Caco-2 (cell line): ENCODE measurements at regions not wholly inside any gene's neighbourhood (a gene's known extent, or its start where the extent isn't known, plus 50 kb on each side); places are given as distances from the start of the nearest gene placed in this dataset.

Experiments used
- BruUV-seq: library from RNA; stranded (reverse); fragments of 400-500 nt; replicated peaks from 2 replicates; lab custom pipeline; 2021; lab: Mats Ljungman, UMichigan
- CTCF ChIA-PET: fragments of 300-600 bp; sonication (Branson Sonifier 250); formaldehyde crosslinking; loops from one replicate; lab custom pipeline; 2022; ENCODE audit warnings: antibody characterized with exemption; lab: Charles Lee
- POLR2A ChIA-PET: fragments of 300-600 bp; sonication (Branson Sonifier 250); formaldehyde crosslinking; loops from one replicate; lab custom pipeline; 2022; ENCODE audit warnings: antibody characterized with exemption; lab: Charles Lee
- DNase-seq, 2 experiments: peaks; one replicate each; pipeline versions ENCODE4 v3.0.0 to v3.0.0-alpha.2; 2020 to 2022
- H3K27me3 ChIP-seq: replicated peaks from 2 replicates; pipeline ENCODE4 v1.6.0; 2011; ENCODE audit warnings: low read length; ENCODE audit not compliant: control insufficient read depth, insufficient read depth
- H3K36me3 ChIP-seq: 2 replicates; pipeline ENCODE4 v1.5.1; 2011; ENCODE audit warnings: low read length; ENCODE audit not compliant: control insufficient read depth, insufficient read depth
- H3K4me1 ChIP-seq: fragments of 250-450 bp; sonication (Bioruptor Pico); 2 replicates; pipeline ENCODE4 v1.5.1; 2020; ENCODE audit warnings: mild to moderate bottlenecking
- H3K4me3 ChIP-seq: 2 replicates; pipeline ENCODE4 v1.5.1; 2011; ENCODE audit warnings: low read depth, mild to moderate bottlenecking, control low read depth, low read length
- H3K9me3 ChIP-seq: fragments of 250-450 bp; sonication (Bioruptor Pico); 2 replicates; pipeline ENCODE4 v1.5.1; 2020; ENCODE audit warnings: mild to moderate bottlenecking, moderate library complexity
- H3K27ac Mint-ChIP-seq: one replicate; pipeline ENCODE4 v1.8.0; 2022; ENCODE audit warnings: mixed read lengths; ENCODE audit not compliant: unreplicated experiment
- H3K27me3 Mint-ChIP-seq: one replicate; pipeline ENCODE4 v1.8.0; 2022; ENCODE audit warnings: mixed read lengths; ENCODE audit not compliant: insufficient read depth, unreplicated experiment
- H3K36me3 Mint-ChIP-seq: one replicate; pipeline ENCODE4 v1.8.0; 2022; ENCODE audit warnings: mild to moderate bottlenecking, mixed read lengths; ENCODE audit not compliant: insufficient read depth, unreplicated experiment
- H3K4me1 Mint-ChIP-seq: one replicate; pipeline ENCODE4 v1.8.0; 2022; ENCODE audit warnings: low read depth, mixed read lengths; ENCODE audit not compliant: unreplicated experiment
- H3K4me3 Mint-ChIP-seq: one replicate; pipeline ENCODE4 v1.8.0; 2022; ENCODE audit warnings: mild to moderate bottlenecking, moderate library complexity, mixed read lengths; ENCODE audit not compliant: unreplicated experiment
- H3K9me3 Mint-ChIP-seq: one replicate; pipeline ENCODE4 v1.8.0; 2022; ENCODE audit warnings: mixed read lengths; ENCODE audit not compliant: unreplicated experiment
- CTCF ChIP-seq, 2 experiments: fragments of 200-600 bp in 1 of 2; IDR thresholded peaks; 1 replicate in 1 of 2; 2 replicates in 1 of 2; pipeline versions ENCODE4 v1.5.1 to v1.8.0; 2011 to 2022; ENCODE audit warnings: antibody characterized with exemption in 1 of 2, control low read depth in 1 of 2, inconsistent platforms in 1 of 2, low read depth in 1 of 2, low read length in 1 of 2, mild to moderate bottlenecking in 1 of 2, moderate library complexity in 1 of 2; ENCODE audit not compliant: insufficient read depth in 1 of 2, severe bottlenecking in 1 of 2, unreplicated experiment in 1 of 2
- intact Hi-C: fragments of 100-400 bp; cut with micrococcal nuclease; formaldehyde crosslinking; loops from one replicate; pipeline ENCODE4 v1.10.0; 2022; ENCODE audit not compliant: unreplicated experiment

- intact Hi-C loops: loop anchor here (1.0 to 5.0 kb wide), 7 partner anchors 72 to 568 kb away; no protein-coding TSS in a partner anchor
- Histone ChIP-seq H3K9me3 (no peaks in the 10 kb centered on the region), H3K4me1 (no peaks in the 10 kb centered on the region), H3K27me3 (no peaks in the 10 kb centered on the region), H3K4me3 (no peak overlapping the region), H3K36me3 (no peaks in the 10 kb centered on the region)
- peak; percentile 57 to 58 for TF ChIP-seq CTCF (IDR thresholded peaks at IDR 0.05; ENCODE audit: insufficient read depth in 1 of 2, low read depth in 1 of 2, low read length in 1 of 2, severe bottlenecking in 1 of 2, unreplicated experiment in 1 of 2)
- BruUV-seq: no TSS peak
- H3K4me1 Mint-ChIP-seq: no peaks in the 10 kb centered on the region
- no peaks in the 10 kb centered on the region for H3K36me3 Mint-ChIP-seq
- H3K27me3 Mint-ChIP-seq: no peaks in the 10 kb centered on the region
- no peaks in the 10 kb centered on the region for H3K9me3 Mint-ChIP-seq
- CTCF ChIA-PET: interaction anchor here (0.6 to 2.9 kb wide), 3 partner anchors 222 to 348 kb away, joined by 3 to 24 read pairs (median 3); no protein-coding TSS in a partner anchor
- H3K4me3 Mint-ChIP-seq: no peak overlapping the region
- POLR2A ChIA-PET: interaction anchor here (1.2 kb wide), 1 partner anchor 222 kb away, joined by 4 read pairs; no protein-coding TSS in a partner anchor
- DNase-seq: peak in 1 of 2 experiments; percentile 53
- no peak overlapping the region for H3K27ac Mint-ChIP-seq
Measured at GRCh38 chr3:148379763-148380382, 317.8 kb upstream of the AGTR1 start.

DNA sequence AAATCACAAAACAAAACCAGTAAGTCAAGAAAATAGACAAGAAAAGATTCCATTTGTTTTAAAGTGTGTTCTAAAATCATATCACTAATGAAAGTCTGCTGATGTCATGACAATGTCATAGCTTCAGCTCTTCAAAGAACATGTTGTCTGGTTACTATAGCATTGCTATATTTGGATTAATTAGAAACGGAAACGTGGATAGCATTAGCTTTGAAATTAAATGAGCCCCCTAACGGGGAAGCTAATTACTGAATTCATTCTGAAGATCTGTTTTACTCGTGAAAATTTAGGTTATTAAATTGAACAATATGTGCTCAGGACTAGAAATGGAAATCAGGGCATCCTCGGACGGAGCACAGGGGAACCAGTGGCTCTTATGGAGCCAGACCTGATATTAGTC is 316.7 kb upstream of the AGTR1 start:
- no peaks in the 10 kb centered on the region for H3K4me1 Mint-ChIP-seq
- POLR2A ChIA-PET: no interaction called here
- no peaks in the 10 kb centered on the region for H3K36me3 Mint-ChIP-seq
- no peaks in the 10 kb centered on the region for H3K9me3 Mint-ChIP-seq
- TF ChIP-seq CTCF (IDR thresholded peaks at IDR 0.05; ENCODE audit: insufficient read depth in 1 of 2, low read depth in 1 of 2, low read length in 1 of 2, severe bottlenecking in 1 of 2, unreplicated experiment in 1 of 2): no peak
- CTCF ChIA-PET: interaction anchor here (2.9 kb wide), 1 partner anchor 338 kb away, joined by 24 read pairs; no protein-coding TSS in a partner anchor
- BruUV-seq: no TSS peak
- H3K27me3 Mint-ChIP-seq: no peaks in the 10 kb centered on the region
- H3K27ac Mint-ChIP-seq: no peak overlapping the region
- Histone ChIP-seq H3K4me1 (no peaks in the 10 kb centered on the region), H3K9me3 (no peaks in the 10 kb centered on the region), H3K4me3 (no peak overlapping the region), H3K36me3 (no peaks in the 10 kb centered on the region), H3K27me3 (no peaks in the 10 kb centered on the region)
- intact Hi-C loops: loop anchor here (5.0 kb wide), 1 partner anchor 71 kb away; no protein-coding TSS in a partner anchor
- H3K4me3 Mint-ChIP-seq: no peak overlapping the region
- DNase-seq: no peak

- Histone ChIP-seq H3K4me1 (no peaks in the 10 kb centered on the region), H3K27me3 (no peaks in the 10 kb centered on the region), H3K9me3 (no peaks in the 10 kb centered on the region), H3K4me3 (no peak overlapping the region), H3K36me3 (no peaks in the 10 kb centered on the region)
- H3K36me3 Mint-ChIP-seq: no peaks in the 10 kb centered on the region
- intact Hi-C loops: no loop called here
- DNase-seq: no peak
- H3K27me3 Mint-ChIP-seq: no peaks in the 10 kb centered on the region
- ChIA-PET CTCF (no interaction called here), POLR2A (no interaction called here)
- H3K27ac Mint-ChIP-seq: no peak overlapping the region
- H3K4me3 Mint-ChIP-seq: no peak overlapping the region
- peaks cover 9% of the 10 kb centered on the region for H3K9me3 Mint-ChIP-seq
- no peak for TF ChIP-seq CTCF (IDR thresholded peaks at IDR 0.05; ENCODE audit: insufficient read depth in 1 of 2, low read depth in 1 of 2, low read length in 1 of 2, severe bottlenecking in 1 of 2, unreplicated experiment in 1 of 2)
- H3K4me1 Mint-ChIP-seq: no peaks in the 10 kb centered on the region
- BruUV-seq: no TSS peak
Measured at GRCh38 chr3:148389916-148390315, 307.8 kb upstream of the AGTR1 start.
